ENCODE measurements at regions not wholly inside any gene's neighbourhood (a gene's known extent, or its start where the extent isn't known, plus 50 kb on each side); places are given as distances from the start of the nearest gene placed in this dataset.
"Not testable (repeated sequence)": the region's sequence is repeated elsewhere in the genome, so short reads cannot be mapped to it uniquely, and the experiment has no call there.

DNA sequence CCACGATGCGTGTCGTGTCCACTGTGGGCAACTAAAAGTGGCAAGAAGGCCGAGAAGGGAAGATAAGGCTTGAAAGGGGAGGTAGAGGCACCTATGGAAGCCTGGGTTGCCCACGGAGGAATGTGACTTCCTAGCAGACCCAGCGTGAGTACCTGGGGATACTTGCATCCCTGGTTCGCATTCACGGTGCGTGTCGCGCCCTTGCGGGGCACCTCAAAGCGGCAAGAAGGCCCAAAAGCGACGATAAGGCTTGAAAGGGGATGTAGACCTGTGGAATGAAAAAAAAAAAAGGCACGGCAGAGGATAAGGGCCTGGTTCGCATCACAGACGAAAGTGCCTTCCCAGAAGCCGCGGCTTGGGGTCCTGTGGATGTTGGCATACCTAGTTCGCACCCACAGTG is 282.9 kb downstream of the ALG10 start:
- DNase-seq = no peak

DNA sequence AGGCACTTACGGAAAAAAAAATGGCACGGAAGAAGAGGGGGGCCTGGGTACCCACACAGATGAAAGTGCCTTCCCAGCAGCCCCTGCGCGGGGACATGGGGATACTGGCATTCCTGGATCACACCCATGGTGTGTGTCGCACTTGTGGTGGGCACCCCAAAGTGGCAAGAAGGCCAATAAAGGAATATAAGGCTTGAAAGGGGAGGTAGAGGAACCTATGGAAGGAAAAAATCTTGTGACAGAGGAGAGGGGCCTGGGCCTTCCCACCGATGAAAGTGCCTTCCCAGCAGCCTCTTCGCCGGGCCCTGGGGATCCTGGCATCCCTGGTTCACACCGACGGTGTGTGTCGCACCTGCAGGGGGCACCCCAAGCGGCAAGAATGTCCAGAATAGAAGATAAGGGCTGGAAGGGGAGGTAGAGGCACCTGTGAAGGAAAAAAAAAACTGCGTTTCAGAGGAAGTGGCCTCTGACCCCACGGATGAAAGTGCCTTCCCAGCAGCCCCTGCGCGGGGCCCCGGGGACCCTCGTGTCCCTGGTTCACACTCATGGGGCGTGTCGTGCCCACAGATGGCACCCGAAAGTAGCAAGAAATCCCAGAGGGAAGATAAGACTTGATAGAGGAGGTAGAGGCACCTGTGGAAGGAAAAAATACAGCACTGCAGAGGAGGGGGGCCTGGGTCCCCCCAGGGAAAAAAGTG is 284.0 kb downstream of the ALG10 start:
- DNase-seq = no peak

DNA sequence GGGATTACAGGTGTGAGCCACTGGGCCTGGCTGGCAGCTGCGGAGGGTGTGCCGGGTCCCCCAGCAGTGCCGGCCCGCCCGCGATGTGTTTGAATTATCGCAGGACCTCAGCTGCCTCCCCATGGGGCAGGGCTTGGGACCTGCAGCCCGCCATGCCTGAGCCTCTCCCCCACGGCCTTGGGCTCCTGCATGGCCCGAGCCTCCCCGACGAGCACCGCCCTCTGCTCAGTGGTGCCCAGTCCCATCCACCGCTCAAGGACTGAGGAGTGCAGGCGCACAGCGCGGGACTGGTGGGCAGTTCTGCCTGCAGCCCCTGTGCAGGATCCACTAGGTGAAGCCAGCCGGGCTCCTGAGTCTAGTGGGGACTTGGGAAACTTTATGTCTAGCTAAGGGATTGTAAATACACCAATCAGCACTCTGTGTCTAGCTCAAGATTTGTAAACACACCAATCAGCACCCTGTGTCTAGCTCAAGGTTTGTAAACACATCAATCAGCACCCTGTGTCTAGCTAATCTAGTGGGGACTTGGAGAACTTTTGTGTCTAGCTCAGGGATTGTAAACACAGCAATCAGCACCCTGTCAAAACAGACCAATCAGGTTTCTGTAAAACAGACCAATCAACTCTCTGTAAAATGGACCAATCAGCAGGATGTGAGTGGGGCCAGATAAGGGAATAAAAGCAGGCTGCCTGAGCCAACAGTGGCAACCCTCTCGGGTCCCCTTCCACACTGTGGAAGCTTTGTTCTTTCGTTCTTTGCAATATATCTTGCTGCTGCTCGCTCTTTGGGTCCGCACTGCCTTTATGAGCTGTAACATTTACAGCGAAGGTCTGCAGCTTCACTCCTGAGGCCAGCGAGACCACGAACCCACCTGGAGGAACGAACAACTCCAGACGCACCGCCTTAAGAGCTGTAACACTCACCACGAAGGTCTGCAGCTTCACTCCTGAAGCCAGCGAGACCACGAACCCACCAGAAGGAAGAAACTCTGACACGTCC is 287.8 kb downstream of the ALG10 start:
- DNase-seq = not testable (repeated sequence)

DNA sequence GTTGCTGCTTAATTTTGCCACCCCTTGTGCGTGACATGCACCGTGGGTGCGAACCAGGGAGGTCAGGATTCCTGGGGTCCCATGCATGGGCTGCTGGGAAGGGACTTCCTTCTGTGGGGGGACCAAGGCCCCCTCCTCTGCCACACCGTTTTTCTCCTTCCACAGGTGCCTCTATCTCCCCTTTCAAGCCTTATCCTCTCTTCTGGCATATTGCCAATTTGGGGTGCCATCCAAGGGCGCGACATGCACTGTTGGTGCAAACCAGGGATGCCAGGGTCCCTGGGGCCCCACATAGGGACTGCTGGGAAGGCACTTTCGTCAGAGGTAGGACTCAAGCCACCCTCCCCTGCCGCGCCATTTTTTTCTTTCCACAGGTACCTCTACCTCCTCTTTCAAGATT is 289.0 kb downstream of the ALG10 start:
- DNase-seq = no peak

DNA sequence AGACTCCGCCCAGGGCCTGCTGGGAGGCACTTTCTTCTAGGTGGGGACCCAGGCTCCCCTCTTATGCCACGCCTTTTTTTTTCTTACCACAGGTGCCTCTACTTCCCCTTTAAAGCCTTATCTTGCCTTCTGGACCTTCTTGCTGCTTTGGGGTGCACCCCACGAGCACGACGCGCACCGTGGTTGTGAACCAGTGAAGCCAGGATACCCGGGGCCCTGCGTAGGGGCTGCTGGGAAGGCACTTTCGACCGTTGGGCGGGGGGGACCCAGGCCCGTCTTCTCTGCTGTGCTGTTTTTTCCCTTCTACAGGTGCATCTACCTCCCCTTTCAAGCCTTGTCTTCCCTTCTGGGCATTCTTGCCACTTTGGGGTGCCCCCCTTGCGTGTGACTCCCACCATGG is 305.4 kb downstream of the ALG10 start:
- DNase-seq = no peak

DNA sequence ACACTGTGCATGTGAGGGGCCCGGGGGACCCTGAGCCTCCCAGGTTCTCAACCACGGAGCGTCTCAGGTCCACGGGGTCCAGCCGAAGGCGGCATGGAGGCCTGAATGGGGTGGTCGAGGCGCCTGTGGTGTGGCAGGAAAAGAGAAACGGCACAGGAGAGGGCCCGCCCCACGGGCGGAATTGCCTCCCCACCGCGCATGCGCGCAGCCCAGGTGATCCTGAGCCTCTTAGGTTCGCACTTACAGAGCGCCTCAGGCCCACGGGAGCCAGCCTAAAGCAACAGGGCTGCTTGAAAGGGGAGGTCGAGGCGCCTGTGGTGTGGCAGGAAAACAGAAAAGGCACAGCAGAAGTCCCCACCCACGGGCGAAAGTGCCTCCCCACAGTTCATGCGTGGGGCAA is 311.0 kb downstream of the ALG10 start:
- no peak for DNase-seq

DNA sequence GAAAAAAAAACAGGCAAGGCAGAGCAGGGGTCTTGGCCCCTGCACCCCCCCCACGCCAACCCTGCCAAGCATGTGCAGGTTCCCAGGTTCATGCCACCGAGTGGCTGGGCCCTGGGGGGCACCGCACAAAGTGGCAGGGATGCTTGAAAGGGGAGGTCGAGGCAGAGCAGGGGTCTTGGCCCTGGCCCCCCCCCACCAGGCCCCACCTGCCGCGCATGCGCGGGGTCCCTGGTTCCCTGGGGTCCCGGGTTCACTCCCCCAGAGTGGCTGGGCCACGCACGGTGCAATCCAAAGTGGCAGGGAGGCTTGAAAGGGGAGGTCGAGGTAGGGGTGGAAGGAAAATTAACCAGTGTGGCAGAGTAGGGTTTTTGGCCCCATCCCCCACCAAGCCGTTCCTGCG is 312.2 kb downstream of the ALG10 start:
- DNase-seq = no peak

DNA sequence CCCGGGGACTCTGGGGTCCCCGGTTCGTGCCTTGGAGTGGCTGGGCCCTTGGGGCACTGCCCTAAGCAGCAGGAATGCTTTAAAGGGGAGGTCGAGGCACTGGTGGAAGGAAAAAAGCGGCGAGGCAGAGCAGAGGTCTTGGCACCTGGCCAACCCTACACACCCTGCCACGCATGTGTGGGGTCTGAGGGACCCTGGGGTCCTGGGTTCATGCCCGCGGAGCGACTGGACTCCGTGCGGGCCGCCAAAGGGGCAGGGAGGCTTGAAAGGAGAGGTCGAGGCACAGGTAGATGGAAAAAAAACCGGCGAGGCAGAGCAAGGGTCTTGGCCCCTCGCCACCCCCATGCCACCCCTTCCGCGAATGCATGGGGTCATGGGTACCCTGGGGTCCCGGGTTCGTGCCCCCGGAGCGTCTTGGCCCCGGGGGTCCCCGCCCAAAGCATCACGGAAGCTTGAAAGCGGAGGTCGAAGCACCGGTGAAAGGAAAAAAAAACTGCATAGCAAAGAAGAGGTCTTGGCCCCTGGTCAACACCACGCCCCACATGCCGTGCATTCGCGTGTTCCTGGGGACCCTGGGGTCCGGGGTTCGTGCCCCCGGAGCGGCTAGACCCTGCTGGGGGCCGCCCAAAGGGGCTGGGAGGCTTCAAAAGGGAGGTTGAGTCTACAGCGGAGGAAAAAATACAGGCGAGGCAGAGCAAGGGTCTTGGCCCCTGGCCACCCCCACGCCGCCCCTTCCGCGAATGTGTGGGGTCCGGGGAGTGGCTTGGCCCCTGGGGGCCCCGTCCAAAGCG is 312.9 kb downstream of the ALG10 start:
- DNase-seq = no peak

DNA sequence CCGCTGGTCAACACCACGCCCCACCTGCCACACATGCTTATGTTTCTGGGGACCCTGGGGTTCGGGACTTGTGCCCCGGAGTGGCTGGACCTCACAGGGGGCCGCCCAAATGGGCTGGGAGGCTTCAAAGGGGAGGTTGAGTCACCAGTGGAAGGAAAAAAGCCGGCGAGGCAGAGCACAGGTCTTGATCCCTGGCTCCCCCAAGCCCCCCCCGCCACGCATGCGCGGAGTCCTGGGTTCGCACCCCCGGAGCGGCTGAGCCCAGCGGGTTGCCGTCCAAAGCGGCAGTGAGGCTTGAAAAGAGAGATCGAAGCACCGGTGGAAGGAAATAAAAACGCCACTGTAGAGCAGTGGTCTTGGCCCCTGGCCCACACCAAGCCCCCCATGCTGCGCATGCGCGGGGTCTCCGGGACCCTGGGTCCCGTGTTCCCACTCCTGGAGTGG is 313.5 kb downstream of the ALG10 start:
- DNase-seq = no peak

DNA sequence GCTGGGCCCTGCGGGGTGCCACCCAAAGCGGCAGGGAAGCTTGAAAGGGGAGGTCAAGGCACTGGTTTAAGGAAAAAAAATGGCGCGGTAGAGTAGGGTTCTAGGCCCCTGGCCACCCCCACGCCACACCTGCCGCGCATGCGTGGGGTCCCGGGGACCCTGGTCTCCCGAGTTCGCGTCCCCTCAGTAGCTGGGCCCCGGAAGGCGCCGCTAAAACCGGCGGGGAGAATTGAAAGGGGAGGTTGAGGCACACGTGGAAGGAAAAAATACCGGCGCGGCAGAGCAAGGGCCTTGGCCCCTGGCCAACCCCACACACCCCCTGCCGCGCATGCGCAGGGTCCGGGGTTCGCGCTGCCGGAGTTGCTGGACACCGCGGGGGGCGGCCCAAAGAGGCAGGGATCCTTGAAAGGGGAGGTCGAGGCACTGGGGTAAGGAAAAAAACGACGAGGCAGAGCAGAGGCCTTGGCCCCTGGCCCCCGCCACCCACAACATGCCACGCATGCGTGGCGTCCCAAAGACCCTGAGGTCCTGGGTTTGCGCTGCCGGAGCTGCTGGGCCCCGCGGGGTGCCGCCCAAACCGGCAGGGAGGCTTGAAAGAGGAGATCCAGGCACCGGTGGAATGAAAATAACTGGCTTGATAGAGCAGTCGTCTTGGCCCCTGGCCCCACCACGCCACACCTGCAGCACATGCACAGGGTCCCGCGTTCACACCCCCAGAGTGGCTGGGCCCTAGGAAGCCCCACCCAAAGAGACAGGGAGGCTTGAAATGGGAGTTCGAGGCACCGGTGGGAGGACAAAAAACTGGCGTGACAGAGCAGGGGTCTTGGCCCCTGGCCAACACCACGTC is 314.5 kb downstream of the ALG10 start:
- no peak for DNase-seq

DNA sequence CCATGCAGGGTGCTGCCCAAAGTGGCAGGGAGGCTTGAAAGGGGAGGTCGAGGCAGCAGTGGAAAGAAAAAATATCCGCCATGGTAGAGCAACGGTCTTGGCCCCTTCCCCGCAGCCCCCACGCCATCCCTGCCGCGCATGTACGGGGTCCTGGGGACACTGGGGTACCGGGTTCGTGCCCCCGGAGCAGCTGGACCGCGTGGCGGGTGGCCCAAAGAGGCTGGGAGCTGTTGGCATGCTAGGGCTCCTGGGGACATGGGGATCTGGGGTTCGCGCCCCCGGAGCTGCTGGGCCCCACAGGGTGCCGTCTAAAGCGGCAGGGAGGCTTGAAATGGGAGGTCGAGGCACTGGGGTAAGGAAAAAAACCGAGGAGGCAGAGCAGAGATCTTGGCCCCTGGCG is 316.5 kb downstream of the ALG10 start:
- no peak for DNase-seq

DNA sequence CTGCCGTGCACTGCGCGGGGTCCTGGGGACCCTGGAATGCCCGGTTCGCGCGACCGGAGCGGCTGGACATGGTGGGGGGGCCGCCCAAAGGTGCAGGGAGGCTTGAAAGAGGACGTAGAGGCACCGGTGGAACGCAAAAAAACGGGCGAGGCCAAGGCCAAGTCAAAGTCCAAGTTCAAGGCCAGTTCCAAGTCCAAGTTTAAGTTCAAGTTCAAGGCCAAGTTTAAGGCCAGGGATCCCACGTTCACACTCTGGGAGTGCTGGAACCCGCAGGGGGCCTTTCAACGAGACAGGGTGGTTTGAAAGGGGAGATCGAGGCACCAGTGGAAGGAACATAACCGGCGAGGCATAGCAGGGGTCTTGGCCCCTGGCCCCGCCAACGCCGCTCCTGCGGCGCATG is 317.6 kb downstream of the ALG10 start:
- DNase-seq = no peak

DNA sequence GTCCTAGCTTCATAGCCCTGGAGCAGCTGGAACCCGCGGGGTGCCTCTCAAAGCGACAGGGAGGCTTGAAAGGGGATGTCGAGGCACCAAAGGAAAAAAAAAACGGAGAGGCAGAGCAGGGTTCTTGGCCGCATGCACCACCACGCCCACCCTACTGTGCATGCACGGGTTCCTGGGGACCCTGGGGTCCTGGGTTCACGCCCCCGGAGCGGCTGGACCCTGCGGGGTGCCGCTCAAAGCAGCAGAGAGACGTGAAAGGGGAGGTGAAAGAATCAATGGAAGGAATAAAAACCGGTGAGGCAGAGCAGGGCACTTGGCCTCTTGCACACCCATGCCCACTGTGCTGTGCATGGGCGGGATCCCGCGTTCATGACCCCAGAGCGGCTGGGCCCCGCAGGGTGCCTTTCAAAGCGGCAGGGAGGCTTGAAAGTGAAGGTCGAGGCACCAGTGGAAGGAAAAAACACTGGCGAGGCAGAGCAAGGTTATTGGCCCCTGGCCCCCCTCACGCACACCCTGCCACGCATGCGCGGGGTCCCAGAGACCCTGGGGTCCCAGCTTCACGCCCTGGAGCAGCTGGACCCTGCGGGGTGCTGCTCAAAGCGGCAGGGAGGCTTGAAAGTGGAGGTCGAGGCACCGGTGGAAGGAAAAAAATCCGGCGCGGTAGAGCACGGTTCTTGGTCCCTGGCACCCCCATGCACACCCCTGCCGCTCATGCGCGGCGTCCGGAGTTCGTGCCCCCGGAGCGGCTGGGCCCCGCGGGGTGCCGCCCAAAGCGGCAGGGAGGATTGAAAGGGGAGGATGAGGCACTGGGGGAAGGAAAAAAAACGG is 318.5 kb downstream of the ALG10 start:
- no peak for DNase-seq

DNA sequence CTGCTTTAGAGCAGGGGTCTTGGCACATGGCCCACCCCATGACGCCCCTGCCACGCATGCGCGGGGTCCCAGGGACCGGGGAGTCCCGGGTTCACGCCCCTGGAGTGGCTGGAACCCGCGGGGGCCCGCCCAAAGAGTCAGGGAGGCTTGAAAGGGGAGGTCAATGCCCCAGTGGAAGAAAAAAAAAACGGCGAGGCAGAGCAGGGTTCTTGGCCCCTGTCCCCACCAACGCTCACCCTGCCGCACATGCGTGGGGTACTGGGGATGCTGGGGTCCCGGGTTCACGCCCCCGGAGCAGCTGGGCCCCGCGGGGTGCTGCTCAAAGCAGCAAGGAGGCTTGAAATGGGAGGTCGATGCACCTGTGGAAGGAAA is 319.1 kb downstream of the ALG10 start:
- DNase-seq = no peak

DNA sequence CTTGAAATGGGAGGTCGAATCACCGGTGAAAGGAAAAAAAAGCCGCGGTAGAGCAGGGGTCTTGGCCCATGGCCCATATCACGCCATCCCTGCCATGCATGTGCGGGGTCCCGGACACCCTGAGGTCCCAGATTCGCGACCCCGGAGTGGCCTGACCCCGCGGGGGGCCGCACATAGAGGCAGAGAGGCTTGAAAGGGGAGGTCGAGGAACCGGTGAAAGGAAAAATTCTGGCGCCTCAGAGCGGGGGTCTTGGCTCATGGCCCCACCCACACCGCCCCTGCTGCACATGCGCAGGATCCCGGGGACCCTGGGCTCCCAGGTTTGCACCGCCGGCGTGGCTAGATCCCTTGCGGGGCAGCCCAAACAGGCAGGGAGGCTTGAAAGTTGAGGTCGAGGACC is 319.8 kb downstream of the ALG10 start:
- no peak for DNase-seq

DNA sequence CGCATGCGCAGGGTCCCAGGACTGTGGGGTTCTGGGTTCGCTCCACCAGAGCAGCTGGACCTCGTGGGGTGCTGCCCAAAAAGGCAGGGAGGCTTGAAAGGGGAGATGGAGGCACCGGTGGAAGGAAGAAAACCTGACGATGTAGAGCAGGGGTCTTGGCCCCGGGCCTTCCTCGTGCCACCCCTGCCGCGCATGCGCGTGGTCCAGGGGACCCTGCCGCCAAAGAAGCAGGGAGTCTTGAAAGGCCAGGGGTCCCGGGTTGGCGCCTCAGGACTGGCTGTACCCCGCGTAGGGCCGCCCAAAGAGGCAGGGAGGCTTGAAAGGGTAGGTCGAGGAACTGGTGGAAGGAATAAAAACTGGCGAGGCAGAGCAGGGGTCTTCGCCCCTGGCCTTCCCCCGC is 321.0 kb downstream of the ALG10 start:
- no peak for DNase-seq

DNA sequence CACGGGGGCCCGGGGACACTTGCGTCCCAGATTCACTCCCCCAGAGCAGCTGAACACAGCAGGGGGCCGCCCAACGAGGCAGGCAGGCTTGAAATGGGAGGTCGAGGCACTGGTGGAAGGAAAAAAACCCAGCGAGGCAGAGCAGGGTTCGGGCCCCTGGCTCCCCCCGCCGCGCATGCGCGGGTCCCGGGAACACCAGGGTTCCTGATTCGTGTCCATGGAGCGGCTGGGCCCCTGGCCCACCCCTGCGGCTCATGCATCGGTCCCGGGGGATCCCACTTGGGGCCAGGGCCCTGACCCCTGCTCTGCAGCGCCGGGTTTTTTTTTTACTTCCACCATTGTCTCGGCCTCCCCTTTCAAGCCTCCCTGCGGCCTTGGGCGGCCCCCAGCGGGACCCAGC is 321.5 kb downstream of the ALG10 start:
- no peak for DNase-seq

DNA sequence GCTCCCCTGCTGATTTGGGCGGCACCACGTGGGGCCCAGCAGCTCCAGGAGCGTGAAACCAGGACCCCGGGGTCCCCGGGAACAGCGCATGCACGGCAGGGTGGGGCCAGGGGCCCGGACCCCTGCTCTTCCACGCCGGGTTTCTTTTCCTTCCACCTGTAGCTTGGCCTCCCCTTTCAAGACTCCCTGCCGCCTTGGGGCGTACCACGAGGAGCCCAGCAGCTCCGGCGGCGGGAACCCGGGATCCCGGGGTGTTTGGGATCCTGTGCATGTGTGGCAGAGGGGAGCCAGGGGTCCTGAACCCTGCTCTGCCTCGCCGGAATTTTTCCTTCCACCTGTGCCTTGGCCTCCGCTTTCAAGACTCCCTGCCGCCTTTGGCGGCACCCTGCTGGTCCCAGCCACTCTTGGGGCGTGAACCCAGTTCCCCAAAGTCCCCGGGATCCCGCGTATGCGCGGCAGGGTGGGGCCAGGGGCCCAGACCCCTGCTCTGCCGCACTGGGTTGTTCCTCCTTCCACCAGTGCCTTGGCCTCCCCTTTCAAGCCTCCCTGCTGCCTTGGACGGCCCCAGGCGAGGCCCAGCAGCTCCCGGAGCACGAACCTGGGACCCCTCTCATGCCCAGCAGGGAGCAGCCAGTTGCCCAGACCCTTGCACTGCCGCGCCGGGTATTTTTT is 322.7 kb downstream of the ALG10 start:
- DNase-seq = no peak

DNA sequence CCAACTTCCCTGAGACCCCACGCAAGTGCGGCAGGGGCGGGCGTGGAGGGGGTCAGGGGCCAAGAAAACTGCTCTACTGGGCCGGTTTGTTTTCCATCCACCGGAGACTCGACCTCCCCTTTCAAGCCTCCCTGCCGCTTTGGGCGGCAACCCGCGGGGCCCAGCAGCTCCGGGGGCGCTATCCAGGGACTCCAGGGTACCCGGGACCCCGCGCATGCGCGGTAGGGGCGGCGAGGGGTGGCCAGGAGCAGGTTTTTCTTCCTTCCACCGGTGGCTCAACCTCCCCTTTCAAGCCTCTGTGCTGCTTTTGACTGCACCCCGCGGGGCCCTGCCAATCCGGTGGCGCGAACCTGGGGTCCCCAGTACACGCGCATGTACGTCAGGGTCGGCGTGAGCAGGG is 323.5 kb downstream of the ALG10 start:
- no peak for DNase-seq

DNA sequence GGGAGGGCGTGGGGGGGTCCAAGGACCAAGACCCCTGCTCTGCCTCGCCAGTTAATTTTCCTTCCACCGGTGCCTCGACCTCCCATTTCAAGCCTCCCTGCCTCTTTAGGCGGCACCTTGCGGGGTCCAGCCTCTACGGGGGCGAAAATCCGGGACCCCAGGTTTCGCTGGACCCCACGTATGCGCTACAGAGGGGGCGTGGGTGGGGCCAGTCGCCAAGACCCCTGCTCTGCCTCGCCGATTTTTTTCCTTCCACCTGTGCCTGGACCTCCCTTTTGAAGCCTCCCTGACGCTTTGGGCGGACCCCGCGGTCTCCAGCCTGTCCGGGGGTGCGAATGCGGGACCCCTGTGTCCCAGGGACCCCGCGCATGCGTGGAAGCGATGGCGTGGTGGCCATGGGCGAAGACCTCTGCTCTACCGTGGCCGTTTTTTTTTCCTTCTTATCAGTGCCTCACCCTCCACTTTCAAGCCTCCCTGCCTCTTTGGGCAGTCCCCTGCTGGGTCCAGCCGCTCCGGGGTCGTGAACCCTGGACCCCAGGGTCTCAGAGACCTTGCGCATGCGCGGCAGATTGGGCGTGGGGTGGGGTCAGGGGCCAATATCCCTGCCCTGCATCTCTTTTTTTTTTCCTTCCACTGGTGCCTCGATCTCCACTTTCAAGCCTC is 324.2 kb downstream of the ALG10 start:
- no peak for DNase-seq

All from CD4-positive, alpha-beta T cell treated with Interleukin-4 for 1 hour (primary cell).